HG03439 (cell line): ENCODE measurements at regions not wholly inside any gene's neighbourhood (a gene's known extent, or its start where the extent isn't known, plus 50 kb on each side); places are given as distances from the start of the nearest gene placed in this dataset.

Experiments used
- ATAC-seq: cut with Tn5 transposase; IDR thresholded peaks from one replicate; pipeline ENCODE4 v1.9.1; 2021; ENCODE audit warnings: mild to moderate bottlenecking, moderate library complexity; ENCODE audit not compliant: unreplicated experiment

- no peak for ATAC-seq
These were observed 533.8 kb upstream of the PCDH9 start for GRCh38 chr13:67763984-67764383.

GRCh38 chr13:67763384-67763783, 533.2 kb upstream of the PCDH9 start:
- ATAC-seq, result no peak

- ATAC-seq, result no peak
These were observed 528.8 kb upstream of the PCDH9 start for GRCh38 chr13:67758975-67759374.

- ATAC-seq, result no peak
These were observed 523.9 kb upstream of the PCDH9 start for GRCh38 chr13:67754012-67754411.

GRCh38 chr13:67752759-67753158, 522.6 kb upstream of the PCDH9 start:
- ATAC-seq, result no peak

- ATAC-seq, result no peak
These were observed 512.3 kb upstream of the PCDH9 start for GRCh38 chr13:67742478-67742877.

GRCh38 chr13:67740871-67741535, 510.9 kb upstream of the PCDH9 start:
- ATAC-seq, result no peak

- peak; percentile 50 for ATAC-seq
These were observed 506.7 kb upstream of the PCDH9 start for GRCh38 chr13:67736646-67737420.

GRCh38 chr13:67735651-67736050, 505.5 kb upstream of the PCDH9 start:
- no peak for ATAC-seq

GRCh38 chr13:67726979-67727378, 496.8 kb upstream of the PCDH9 start:
- no peak for ATAC-seq

- ATAC-seq, result no peak
These were observed 495.9 kb upstream of the PCDH9 start for GRCh38 chr13:67725999-67726398.

- no peak for ATAC-seq
These were observed 483.4 kb upstream of the PCDH9 start for GRCh38 chr13:67713571-67713970.

- no peak for ATAC-seq
These were observed 466.6 kb upstream of the PCDH9 start for GRCh38 chr13:67696775-67697174.

GRCh38 chr13:67664502-67664901, 434.4 kb upstream of the PCDH9 start:
- no peak for ATAC-seq

- ATAC-seq, result no peak
These were observed 432.9 kb upstream of the PCDH9 start for GRCh38 chr13:67662997-67663396.

- no peak for ATAC-seq
These were observed 422.8 kb upstream of the PCDH9 start for GRCh38 chr13:67652887-67653286.

GRCh38 chr13:67651908-67652465, 421.9 kb upstream of the PCDH9 start:
- no peak for ATAC-seq

- no peak for ATAC-seq
These were observed 420.3 kb upstream of the PCDH9 start for GRCh38 chr13:67650471-67650870.

GRCh38 chr13:67645874-67646467, 415.8 kb upstream of the PCDH9 start:
- no peak for ATAC-seq

GRCh38 chr13:67643516-67644055, 413.4 kb upstream of the PCDH9 start:
- ATAC-seq, result no peak

- no peak for ATAC-seq
These were observed 412.5 kb upstream of the PCDH9 start for GRCh38 chr13:67642657-67643056.

GRCh38 chr13:67635754-67636153, 405.6 kb upstream of the PCDH9 start:
- ATAC-seq, result no peak
